Neuronal stem cell (in vitro differentiated cells): ENCODE measurements at regions not wholly inside any gene's neighbourhood (a gene's known extent, or its start where the extent isn't known, plus 50 kb on each side); places are given as distances from the start of the nearest gene placed in this dataset.

Source experiments
- DNase-seq: peaks from one replicate; pipeline ENCODE4 v3.0.0-alpha.2; 2013; ENCODE audit warnings: low spot score
- H2AFZ ChIP-seq: one replicate; pipeline ENCODE4 v1.6.1; 2013; ENCODE audit warnings: mild to moderate bottlenecking, low read length, inconsistent platforms
- H2AK5ac ChIP-seq: 2 replicates; pipeline ENCODE4 v1.6.1; 2013; ENCODE audit warnings: low read depth, mild to moderate bottlenecking, inconsistent platforms, low read length, moderate library complexity, mixed read lengths
- H2BK120ac ChIP-seq: 2 replicates; pipeline ENCODE4 v1.6.1; 2013; ENCODE audit warnings: low read depth, mild to moderate bottlenecking, inconsistent platforms, low read length, moderate library complexity, mixed read lengths
- H2BK12ac ChIP-seq: one replicate; pipeline ENCODE4 v1.6.1; 2013; ENCODE audit warnings: low read length, inconsistent platforms
- H2BK15ac ChIP-seq: 2 replicates; pipeline ENCODE4 v1.6.1; 2013; ENCODE audit warnings: mild to moderate bottlenecking, low read length, inconsistent platforms, mixed read lengths
- H2BK5ac ChIP-seq: one replicate; pipeline ENCODE4 v1.6.1; 2013; ENCODE audit warnings: inconsistent platforms, mild to moderate bottlenecking, low read length, moderate library complexity
- H3K14ac ChIP-seq: one replicate; pipeline ENCODE4 v1.6.1; 2013; ENCODE audit warnings: low read length, inconsistent platforms
- H3K18ac ChIP-seq: 2 replicates; pipeline ENCODE4 v1.6.1; 2013; ENCODE audit warnings: low read length, inconsistent platforms
- H3K23ac ChIP-seq: 2 replicates; pipeline ENCODE4 v1.6.1; 2013; ENCODE audit warnings: low read depth, mild to moderate bottlenecking, mixed read lengths, low read length, inconsistent platforms; ENCODE audit not compliant: poor library complexity
- H3K27ac ChIP-seq: replicated peaks from 3 replicates; pipeline ENCODE4 v1.5.1; 2013; ENCODE audit warnings: low read length, inconsistent platforms
- H3K27me3 ChIP-seq, 3 experiments: 2 replicates each; pipeline ENCODE4 v1.6.1; 2013; ENCODE audit warnings: low read length in 3 of 3, mild to moderate bottlenecking in 2 of 3, inconsistent platforms in 1 of 3, low read depth in 1 of 3, mixed read lengths in 1 of 3, moderate library complexity in 1 of 3; ENCODE audit not compliant: control insufficient read depth in 3 of 3, insufficient read depth in 3 of 3
- H3K36me3 ChIP-seq, 2 donors: replicated peaks in 1 of 2; 2 replicates each; pipeline ENCODE4 v1.6.1; 2013; ENCODE audit warnings: low read length in 2 of 2; ENCODE audit not compliant: control insufficient read depth in 2 of 2, insufficient read depth in 2 of 2
- H3K4ac ChIP-seq: 2 replicates; pipeline ENCODE4 v1.6.1; 2013; ENCODE audit warnings: inconsistent platforms, mild to moderate bottlenecking, low read length, moderate library complexity
- H3K4me1 ChIP-seq, 2 donors: 1 replicate in 1 of 2; 2 replicates in 1 of 2; pipeline ENCODE4 v1.6.1; 2013; ENCODE audit warnings: low read length in 2 of 2, low read depth in 1 of 2; ENCODE audit not compliant: control insufficient read depth in 2 of 2, insufficient read depth in 1 of 2
- H3K4me2 ChIP-seq: one replicate; pipeline ENCODE4 v1.6.1; 2013; ENCODE audit warnings: mild to moderate bottlenecking, low read length, inconsistent platforms; ENCODE audit not compliant: insufficient read depth, poor library complexity, severe bottlenecking
- H3K4me3 ChIP-seq, 2 donors: 2 replicates each; pipeline ENCODE4 v1.5.1; 2013; ENCODE audit warnings: low read length in 2 of 2, mild to moderate bottlenecking in 2 of 2, inconsistent platforms in 1 of 2, moderate library complexity in 1 of 2
- H3K79me1 ChIP-seq: one replicate; pipeline ENCODE4 v1.6.1; 2013; ENCODE audit warnings: low read depth, mild to moderate bottlenecking, inconsistent platforms, low read length, moderate library complexity
- H3K9ac ChIP-seq: one replicate; pipeline ENCODE4 v1.6.1; 2013; ENCODE audit warnings: mild to moderate bottlenecking, low read depth, low read length, inconsistent platforms; ENCODE audit not compliant: poor library complexity
- H3K9me3 ChIP-seq, 2 donors: replicated peaks in 1 of 2; 2 replicates each; pipeline versions ENCODE3 to v1.6.1; 2013; ENCODE audit warnings: low read length in 2 of 2, mild to moderate bottlenecking in 2 of 2, inconsistent platforms in 1 of 2, low read depth in 1 of 2, mixed read lengths in 1 of 2, moderate library complexity in 1 of 2; ENCODE audit not compliant: control insufficient read depth in 2 of 2, insufficient read depth in 1 of 2
- H4K8ac ChIP-seq: one replicate; pipeline ENCODE4 v1.6.1; 2013; ENCODE audit warnings: low read depth, mild to moderate bottlenecking, inconsistent platforms, low read length, moderate library complexity
- H4K91ac ChIP-seq: one replicate; pipeline ENCODE4 v1.6.1; 2013; ENCODE audit warnings: low read length, low read depth, mild to moderate bottlenecking, inconsistent platforms; ENCODE audit not compliant: poor library complexity
- WGBS, 2 donors: extraction: QIAGEN DNeasy Blood & Tissue Kit; methylation state at CpG; one replicate each; pipeline ENCODE4 v1.1.7; 2013; ENCODE audit warnings: missing lambda C conversion rate in 2 of 2, mixed read lengths in 1 of 2; ENCODE audit not compliant: insufficient read length in 2 of 2, insufficient replicate concordance in 1 of 2; ENCODE audit errors: extremely low coverage in 2 of 2; 5-methylcytosine and 5-hydroxymethylcytosine counted together

- Histone ChIP-seq H3K27ac (no peak overlapping the region), H2BK120ac (no peak overlapping the region), H3K36me3 (no peaks in the 10 kb centered on the region), H3K9me3 (no peaks in the 10 kb centered on the region), H3K9ac (no peak overlapping the region), H2BK12ac (no peak overlapping the region), H3K23ac (no peak overlapping the region), H3K4me3 (no peak overlapping the region), H3K4me1 (no peaks in the 10 kb centered on the region), H3K79me1 (no peaks in the 10 kb centered on the region), H2BK5ac (no peak overlapping the region), H3K14ac (no peak overlapping the region), H3K4me2 (no peak overlapping the region), H2AFZ (no peak overlapping the region), H3K18ac (no peak overlapping the region), H3K4ac (no peak overlapping the region), H2BK15ac (no peak overlapping the region), H2AK5ac (no peak overlapping the region), H3K27me3 (no peaks in the 10 kb centered on the region), H4K91ac (no peak overlapping the region), H4K8ac (no peak overlapping the region)
- WGBS, 2 donors, result no CpG with 5 or more reads among the region's 1 CpG
- no peak for DNase-seq
Observed at GRCh38 chr10:84945791-84946190, 617.4 kb downstream of the CCSER2 start.

- no peaks in the 10 kb centered on the region for H3K27me3 ChIP-seq
- no peaks in the 10 kb centered on the region for H3K79me1 ChIP-seq
- H3K9me3 ChIP-seq, result no peaks in the 10 kb centered on the region
- H3K18ac ChIP-seq, result no peak overlapping the region
- H2BK120ac ChIP-seq, result no peak overlapping the region
- H2BK15ac ChIP-seq, result no peak overlapping the region
- H3K4me2 ChIP-seq, result no peak overlapping the region
- no peak overlapping the region for H2AK5ac ChIP-seq
- H4K8ac ChIP-seq, result no peak overlapping the region
- no peak for DNase-seq
- H2BK12ac ChIP-seq, result no peak overlapping the region
- H3K4me3 ChIP-seq, result no peak overlapping the region
- H3K14ac ChIP-seq, result no peak overlapping the region
- H3K9ac ChIP-seq, result no peak overlapping the region
- H3K23ac ChIP-seq, result no peak overlapping the region
- H3K27ac ChIP-seq, result no peak overlapping the region
- no peak overlapping the region for H4K91ac ChIP-seq
- no peaks in the 10 kb centered on the region for H3K4me1 ChIP-seq
- H3K4ac ChIP-seq, result no peak overlapping the region
- no peak overlapping the region for H2AFZ ChIP-seq
- H3K36me3 ChIP-seq, result no peaks in the 10 kb centered on the region
- WGBS, 2 donors, result no CpG with 5 or more reads among the region's 3 CpGs
- no peak overlapping the region for H2BK5ac ChIP-seq
Observed at GRCh38 chr10:84946904-84947303, 618.5 kb downstream of the CCSER2 start.

GRCh38 chr10:84948644-84949043 lies 620.3 kb downstream of the CCSER2 start:
- no peak overlapping the region for H4K8ac ChIP-seq
- no peaks in the 10 kb centered on the region for H3K79me1 ChIP-seq
- no peak overlapping the region for H2BK15ac ChIP-seq
- no peak overlapping the region for H2AK5ac ChIP-seq
- H2BK5ac ChIP-seq, result no peak overlapping the region
- H3K18ac ChIP-seq, result no peak overlapping the region
- H3K4me1 ChIP-seq, result no peaks in the 10 kb centered on the region
- no peak for DNase-seq
- H3K27ac ChIP-seq, result no peak overlapping the region
- H3K14ac ChIP-seq, result no peak overlapping the region
- H3K9me3 ChIP-seq, result no peaks in the 10 kb centered on the region
- H3K4ac ChIP-seq, result no peak overlapping the region
- H2BK120ac ChIP-seq, result no peak overlapping the region
- H3K36me3 ChIP-seq, result no peaks in the 10 kb centered on the region
- H3K9ac ChIP-seq, result no peak overlapping the region
- no peaks in the 10 kb centered on the region for H3K27me3 ChIP-seq
- WGBS, 2 donors, result no CpG with 5 or more reads among the region's 2 CpGs
- H4K91ac ChIP-seq, result no peak overlapping the region
- no peak overlapping the region for H3K4me2 ChIP-seq
- H3K23ac ChIP-seq, result no peak overlapping the region
- no peak overlapping the region for H3K4me3 ChIP-seq
- H2AFZ ChIP-seq, result no peak overlapping the region
- H2BK12ac ChIP-seq, result no peak overlapping the region

- Histone ChIP-seq H2AFZ (no peak overlapping the region), H3K4me3 (no peak overlapping the region), H3K14ac (no peak overlapping the region), H3K4ac (no peak overlapping the region), H4K91ac (no peak overlapping the region), H2BK120ac (no peak overlapping the region), H3K18ac (no peak overlapping the region), H3K9ac (no peak overlapping the region), H3K4me2 (no peak overlapping the region), H4K8ac (no peak overlapping the region), H2AK5ac (no peak overlapping the region), H3K27ac (no peak overlapping the region), H3K27me3 (no peaks in the 10 kb centered on the region), H2BK5ac (no peak overlapping the region), H3K4me1 (no peaks in the 10 kb centered on the region), H2BK15ac (no peak overlapping the region), H3K23ac (no peak overlapping the region), H2BK12ac (no peak overlapping the region), H3K36me3 (no peaks in the 10 kb centered on the region), H3K9me3 (no peaks in the 10 kb centered on the region), H3K79me1 (no peaks in the 10 kb centered on the region)
- no peak for DNase-seq
- WGBS, 2 donors, result no CpG with 5 or more reads among the region's 2 CpGs
Observed at GRCh38 chr10:84951616-84952015, 623.2 kb downstream of the CCSER2 start.
